GM12878 (cell line): ENCODE measurements at regions not wholly inside any gene's neighbourhood (a gene's known extent, or its start where the extent isn't known, plus 50 kb on each side); places are given as distances from the start of the nearest gene placed in this dataset.

ENCODE experiments used
- ATAC-seq: fragments of 200-7000 bp; cut with Tn5 transposase; 3 replicates; pipeline ENCODE4 v1.9.1; 2020; ENCODE audit warnings: mild to moderate bottlenecking, moderate library complexity
- BruUV-seq: library from RNA; stranded (reverse); fragments of 400-500 nt; replicated peaks from 2 replicates; lab custom pipeline; 2021; lab: Mats Ljungman, UMichigan
- CTCF ChIA-PET: fragments of 300-600 bp; sonication (Branson Sonifier 250); formaldehyde crosslinking; extraction: SDS; loops from one replicate; lab custom pipeline; 2021; ENCODE audit warnings: inconsistent platforms; lab: Yijun Ruan, JAX
- POLR2A ChIA-PET: fragments of 350-600 bp; formaldehyde crosslinking; extraction: SDS; loops from one replicate; lab custom pipeline; 2021; ENCODE audit warnings: inconsistent platforms; lab: Charles Lee
- RAD21 ChIA-PET: fragments of 300-600 bp; sonication (Branson Sonifier 250); formaldehyde crosslinking; loops from one replicate; lab custom pipeline; 2023; ENCODE audit warnings: antibody characterized with exemption; ENCODE audit not compliant: unreplicated experiment; lab: Charles Lee
- SMC1A ChIA-PET: fragments of 300-600 bp; sonication (Branson Sonifier 250); formaldehyde crosslinking; loops from one replicate; lab custom pipeline; 2023; ENCODE audit not compliant: unreplicated experiment, uncharacterized antibody; lab: Charles Lee
- DNase-seq: peaks from one replicate; pipeline ENCODE4 v3.0.0-alpha.2; 2011; ENCODE audit warnings: low read depth, low spot score
- FAIRE-seq: peaks from 3 replicates; lab custom pipeline; 2011; peaks lifted over from hg19 to GRCh38; lab: Jason Lieb, UNC
- H2AFZ ChIP-seq: 2 replicates; pipeline ENCODE4 v1.6.0; 2011; ENCODE audit warnings: low read depth, low read length, control low read depth; ENCODE audit not compliant: control insufficient read depth
- H3K27ac ChIP-seq: 2 replicates; pipeline ENCODE4 v1.5.1; 2011; ENCODE audit warnings: control low read depth; ENCODE audit not compliant: control insufficient read depth, insufficient read depth
- H3K27me3 ChIP-seq, 2 experiments: replicated peaks in 1 of 2; 2 replicates each; pipeline versions ENCODE4 v1.6.0 to v1.6.1; 2011; ENCODE audit warnings: low read length in 1 of 2; ENCODE audit not compliant: control insufficient read depth in 2 of 2, insufficient read depth in 2 of 2
- H3K36me3 ChIP-seq, 2 experiments: 2 replicates each; pipeline ENCODE4 v1.5.1; 2011; ENCODE audit warnings: low read length in 1 of 2; ENCODE audit not compliant: control insufficient read depth in 2 of 2, insufficient read depth in 2 of 2
- H3K4me1 ChIP-seq: 2 replicates; pipeline ENCODE4 v1.6.1; 2011; ENCODE audit warnings: mild to moderate bottlenecking, low read length, moderate library complexity, mixed read lengths; ENCODE audit not compliant: control insufficient read depth, insufficient read depth
- H3K4me2 ChIP-seq: 2 replicates; pipeline ENCODE4 v1.6.0; 2011; ENCODE audit warnings: control low read depth; ENCODE audit not compliant: control insufficient read depth, insufficient read depth
- H3K4me3 ChIP-seq: fragments of 200-600 bp; sonication (generic); 2 replicates; pipeline ENCODE4 v1.5.1; 2016
- H3K79me2 ChIP-seq: 2 replicates; pipeline ENCODE4 v1.6.0; 2011; ENCODE audit warnings: low read length; ENCODE audit not compliant: control insufficient read depth, insufficient read depth
- H3K9ac ChIP-seq: 2 replicates; pipeline ENCODE4 v1.8.0; 2011; ENCODE audit warnings: low read length, control low read depth, mixed read lengths; ENCODE audit not compliant: control insufficient read depth, insufficient read depth
- H3K9me3 ChIP-seq: replicated peaks from 3 replicates; pipeline ENCODE4 v1.5.1; 2011; ENCODE audit warnings: mild to moderate bottlenecking, low read length; ENCODE audit not compliant: control insufficient read depth, insufficient read depth
- H4K20me1 ChIP-seq: 2 replicates; pipeline ENCODE4 v1.6.0; 2011; ENCODE audit not compliant: control insufficient read depth, insufficient read depth
- ASH2L ChIP-seq: fragments of 300-600, 200-600 bp; sonication (generic); IDR thresholded peaks from 2 replicates; pipeline ENCODE4 v1.6.1; 2017; ENCODE audit warnings: low read depth, mild to moderate bottlenecking, borderline replicate concordance
- BRCA1 ChIP-seq: IDR thresholded peaks from 2 replicates; pipeline ENCODE4 v1.6.1; 2011; ENCODE audit warnings: low read depth, low read length, improper control_type of control experiment
- CEBPB ChIP-seq, 2 experiments: fragments of 150-350 bp in 1 of 2; IDR thresholded peaks; 2 replicates each; pipeline ENCODE4 v1.6.1; 2012 to 2014; ENCODE audit warnings: low read depth in 2 of 2, low read length in 2 of 2, borderline replicate concordance in 1 of 2, inconsistent platforms in 1 of 2
- CREM ChIP-seq: IDR thresholded peaks from 2 replicates; pipeline ENCODE4 v1.6.1; 2014; ENCODE audit warnings: antibody characterized with exemption, low read depth
- CUX1 ChIP-seq: IDR thresholded peaks from 2 replicates; pipeline ENCODE4 v1.6.1; 2012; ENCODE audit warnings: improper control_type of control experiment, low read depth, low read length; ENCODE audit not compliant: insufficient replicate concordance
- EED ChIP-seq: sonication (generic); IDR thresholded peaks from 2 replicates; pipeline ENCODE4 v1.6.1; 2016; ENCODE audit warnings: antibody characterized with exemption, low read depth
- HCFC1 ChIP-seq: fragments of 150-350 bp; IDR thresholded peaks from 2 replicates; pipeline ENCODE4 v1.6.1; 2014; ENCODE audit warnings: low read length
- NFYB ChIP-seq: IDR thresholded peaks from 2 replicates; pipeline ENCODE4 v1.6.1; 2011; ENCODE audit warnings: low read depth, mild to moderate bottlenecking, low read length, improper control_type of control experiment, moderate library complexity; ENCODE audit not compliant: insufficient read depth
- NR2F1 ChIP-seq: fragments of 450-650 bp; conservative IDR thresholded peaks from 2 replicates; pipeline ENCODE4 v1.6.1; 2017; ENCODE audit warnings: mild to moderate bottlenecking
- POLR2AphosphoS2 ChIP-seq: IDR thresholded peaks from 2 replicates; pipeline ENCODE4 v1.6.1; 2011; ENCODE audit warnings: low read depth, mild to moderate bottlenecking, low read length, improper control_type of control experiment, moderate library complexity
- REST ChIP-seq: IDR thresholded peaks from 2 replicates; pipeline ENCODE4 v1.6.1; 2012; ENCODE audit warnings: mild to moderate bottlenecking, low read depth, low read length
- SIN3A ChIP-seq: IDR thresholded peaks from 2 replicates; pipeline ENCODE4 v1.6.1; 2012; ENCODE audit warnings: low read depth, low read length, improper control_type of control experiment
- SKIL ChIP-seq: fragments of 450-650 bp; IDR thresholded peaks from 2 replicates; pipeline ENCODE4 v1.6.1; 2017; ENCODE audit warnings: mild to moderate bottlenecking, low read depth, inconsistent platforms; ENCODE audit not compliant: poor library complexity, severe bottlenecking
- WRNIP1 ChIP-seq: IDR thresholded peaks from 2 replicates; pipeline ENCODE4 v1.6.1; 2011; ENCODE audit warnings: low read depth, low read length, improper control_type of control experiment, borderline replicate concordance
- WGBS: methylation state at CpG from one replicate; pipeline ENCODE4 v1.1.6; 2016; ENCODE audit warnings: low lambda C conversion rate; ENCODE audit not compliant: insufficient replicate concordance, insufficient coverage; ENCODE audit errors: missing lambda C conversion rate; 5-methylcytosine and 5-hydroxymethylcytosine counted together
- in situ Hi-C: fragments of 300-500 bp; cut with MboI; formaldehyde crosslinking; loops from 9 replicates; pipeline ENCODE4 v1.14.3; 2018; ENCODE audit warnings: mixed read lengths
- intact Hi-C: fragments of 100-400 bp; cut with micrococcal nuclease; formaldehyde crosslinking; loops from one replicate; pipeline ENCODE4 v1.14.2; 2022; ENCODE audit not compliant: unreplicated experiment

GRCh38 chr14:60589442-60589841, 59.8 kb downstream of the SIX1 start:
- H3K27ac ChIP-seq, result no peak overlapping the region
- BruUV-seq, result no TSS peak
- POLR2A ChIA-PET, result interaction anchor here (0.6 kb wide), 1 partner anchor 798 kb away, joined by 4 read pairs; no protein-coding TSS in a partner anchor
- H3K4me2 ChIP-seq, result no peak overlapping the region
- in situ Hi-C loops (no loop called here), intact Hi-C loops (no loop called here)
- no peaks in the 10 kb centered on the region for H3K27me3 ChIP-seq
- RAD21 ChIA-PET, result no interaction called here
- H3K9me3 ChIP-seq, result no peaks in the 10 kb centered on the region
- H3K4me3 ChIP-seq, result no peak overlapping the region
- no peaks in the 10 kb centered on the region for H4K20me1 ChIP-seq
- H3K9ac ChIP-seq, result no peak overlapping the region
- FAIRE-seq, result no peak
- SMC1A ChIA-PET, result no interaction called here
- no peak for DNase-seq
- 54% methylated on average over 1 of the region's 1 CpG for WGBS
- TF ChIP-seq ASH2L (no peak), POLR2AphosphoS2 (no peak), CEBPB (IDR thresholded peaks at IDR 0.05; ENCODE audit: borderline replicate concordance in 1 of 2, low read depth in 2 of 2, low read length in 2 of 2) (no peak), CREM (no peak), REST (no peak), NFYB (no peak), BRCA1 (no peak), SIN3A (no peak), EED (no peak), HCFC1 (no peak), WRNIP1 (no peak), CUX1 (no peak), NR2F1 (no peak), SKIL (no peak)
- ATAC-seq, result no peak
- H3K36me3 ChIP-seq, result no peaks in the 10 kb centered on the region
- CTCF ChIA-PET, result interaction anchor here (0.7 kb wide), 1 partner anchor 161 kb away, joined by 3 read pairs; no protein-coding TSS in a partner anchor
- H2AFZ ChIP-seq, result no peak overlapping the region
- no peaks in the 10 kb centered on the region for H3K79me2 ChIP-seq
- no peaks in the 10 kb centered on the region for H3K4me1 ChIP-seq
